Parathyroid adenoma (tissue), 2 donors: ENCODE measurements at regions not wholly inside any gene's neighbourhood (a gene's known extent, or its start where the extent isn't known, plus 50 kb on each side); places are given as distances from the start of the nearest gene placed in this dataset.

Source experiments
- H2AFZ ChIP-seq: fragments of 300-600 bp; sonication (generic); one replicate; pipeline ENCODE4 v1.7.0; 2017; ENCODE audit warnings: antibody characterized with exemption, mild to moderate bottlenecking
- H3K27ac ChIP-seq: fragments of 300-600 bp; sonication (generic); one replicate; pipeline ENCODE4 v1.7.0; 2017
- H3K27me3 ChIP-seq: fragments of 300-600 bp; sonication (generic); one replicate; pipeline ENCODE4 v1.7.0; 2017; ENCODE audit warnings: low read length; ENCODE audit not compliant: control insufficient read depth, insufficient read depth
- H3K36me3 ChIP-seq: fragments of 300-600 bp; sonication (generic); one replicate; pipeline ENCODE4 v1.7.0; 2017; ENCODE audit warnings: low read length; ENCODE audit not compliant: control insufficient read depth, insufficient read depth
- H3K4me1 ChIP-seq: fragments of 300-600 bp; sonication (generic); one replicate; pipeline ENCODE4 v1.7.0; 2017; ENCODE audit warnings: control low read depth
- H3K4me2 ChIP-seq: fragments of 300-600 bp; sonication (generic); one replicate; pipeline ENCODE4 v1.7.0; 2017; ENCODE audit warnings: low read length
- H3K4me3 ChIP-seq: fragments of 300-600 bp; sonication (generic); one replicate; pipeline ENCODE4 v1.7.0; 2017; ENCODE audit warnings: low read depth, low read length
- H3K79me2 ChIP-seq: fragments of 300-600 bp; sonication (generic); one replicate; pipeline ENCODE4 v1.7.0; 2017; ENCODE audit warnings: control low read depth
- H3K9ac ChIP-seq: fragments of 300-600 bp; sonication (generic); one replicate; pipeline ENCODE4 v1.7.0; 2017; ENCODE audit warnings: mild to moderate bottlenecking
- H3K9me3 ChIP-seq: fragments of 300-600 bp; sonication (generic); one replicate; pipeline ENCODE4 v1.7.0; 2017; ENCODE audit warnings: low read length; ENCODE audit not compliant: control insufficient read depth
- TF ChIP-seq, protein P1 (sequence below): fragments of 300-600 bp; sonication (generic); IDR thresholded peaks from one replicate; pipeline ENCODE4 v1.7.0; 2017; ENCODE audit warnings: antibody characterized with exemption, mild to moderate bottlenecking
- donor health status: primary hyperparathyroidism.

DNA sequence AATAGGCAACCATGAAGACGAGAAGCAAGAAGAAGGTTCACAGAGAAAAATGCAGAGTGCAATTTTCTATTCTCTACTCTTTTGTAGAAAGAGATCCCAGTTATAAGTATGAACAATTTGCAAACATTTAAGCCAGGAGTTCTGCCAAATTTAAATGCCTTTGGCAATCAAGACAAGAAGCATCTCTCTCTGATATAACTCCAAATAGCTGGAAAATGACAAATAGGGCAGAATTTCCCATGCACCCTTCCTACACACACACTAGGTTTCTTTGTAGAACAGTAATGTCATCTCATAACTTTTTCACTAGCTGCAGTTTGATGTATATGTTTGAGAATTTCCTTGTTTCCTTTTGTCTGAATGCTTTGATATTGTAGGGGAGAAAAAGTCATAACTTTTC, 333.5 kb upstream of the AZI2 start:
- H3K9ac ChIP-seq: no peak overlapping the region
- TF ChIP-seq, protein P1, sequence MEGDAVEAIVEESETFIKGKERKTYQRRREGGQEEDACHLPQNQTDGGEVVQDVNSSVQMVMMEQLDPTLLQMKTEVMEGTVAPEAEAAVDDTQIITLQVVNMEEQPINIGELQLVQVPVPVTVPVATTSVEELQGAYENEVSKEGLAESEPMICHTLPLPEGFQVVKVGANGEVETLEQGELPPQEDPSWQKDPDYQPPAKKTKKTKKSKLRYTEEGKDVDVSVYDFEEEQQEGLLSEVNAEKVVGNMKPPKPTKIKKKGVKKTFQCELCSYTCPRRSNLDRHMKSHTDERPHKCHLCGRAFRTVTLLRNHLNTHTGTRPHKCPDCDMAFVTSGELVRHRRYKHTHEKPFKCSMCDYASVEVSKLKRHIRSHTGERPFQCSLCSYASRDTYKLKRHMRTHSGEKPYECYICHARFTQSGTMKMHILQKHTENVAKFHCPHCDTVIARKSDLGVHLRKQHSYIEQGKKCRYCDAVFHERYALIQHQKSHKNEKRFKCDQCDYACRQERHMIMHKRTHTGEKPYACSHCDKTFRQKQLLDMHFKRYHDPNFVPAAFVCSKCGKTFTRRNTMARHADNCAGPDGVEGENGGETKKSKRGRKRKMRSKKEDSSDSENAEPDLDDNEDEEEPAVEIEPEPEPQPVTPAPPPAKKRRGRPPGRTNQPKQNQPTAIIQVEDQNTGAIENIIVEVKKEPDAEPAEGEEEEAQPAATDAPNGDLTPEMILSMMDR: no peak
- H3K4me2 ChIP-seq: no peak overlapping the region
- H3K9me3 ChIP-seq: no peaks in the 10 kb centered on the region
- no peaks in the 10 kb centered on the region for H3K36me3 ChIP-seq
- no peaks in the 10 kb centered on the region for H3K79me2 ChIP-seq
- H3K27ac ChIP-seq: no peak overlapping the region
- H3K27me3 ChIP-seq: no peaks in the 10 kb centered on the region
- no peak overlapping the region for H2AFZ ChIP-seq
- no peaks in the 10 kb centered on the region for H3K4me1 ChIP-seq
- no peak overlapping the region for H3K4me3 ChIP-seq

DNA sequence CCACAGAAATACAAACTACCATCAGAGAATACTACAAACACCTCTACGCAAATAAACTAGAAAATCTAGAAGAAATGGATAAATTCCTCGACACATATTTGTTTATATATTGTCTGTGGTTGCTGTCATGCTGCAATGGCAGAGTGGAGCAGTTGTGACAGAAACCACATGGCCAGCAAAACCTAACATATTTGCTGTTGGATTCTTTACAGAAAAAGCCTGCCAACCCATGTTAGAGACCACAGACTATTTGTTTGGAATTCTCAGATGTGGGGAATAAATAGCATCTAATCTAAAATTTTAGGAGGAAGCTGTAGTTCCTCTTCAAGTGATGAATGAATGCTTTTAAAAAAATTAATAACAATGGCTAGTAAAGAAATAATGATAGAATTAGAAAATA, 341.6 kb upstream of the AZI2 start:
- no peaks in the 10 kb centered on the region for H3K79me2 ChIP-seq
- no peak overlapping the region for H3K9ac ChIP-seq
- H3K36me3 ChIP-seq: no peaks in the 10 kb centered on the region
- no peaks in the 10 kb centered on the region for H3K4me1 ChIP-seq
- TF ChIP-seq, protein P1: no peak
- H3K27ac ChIP-seq: no peak overlapping the region
- no peak overlapping the region for H2AFZ ChIP-seq
- H3K9me3 ChIP-seq: no peaks in the 10 kb centered on the region
- no peak overlapping the region for H3K4me3 ChIP-seq
- H3K27me3 ChIP-seq: no peaks in the 10 kb centered on the region
- H3K4me2 ChIP-seq: no peak overlapping the region

DNA sequence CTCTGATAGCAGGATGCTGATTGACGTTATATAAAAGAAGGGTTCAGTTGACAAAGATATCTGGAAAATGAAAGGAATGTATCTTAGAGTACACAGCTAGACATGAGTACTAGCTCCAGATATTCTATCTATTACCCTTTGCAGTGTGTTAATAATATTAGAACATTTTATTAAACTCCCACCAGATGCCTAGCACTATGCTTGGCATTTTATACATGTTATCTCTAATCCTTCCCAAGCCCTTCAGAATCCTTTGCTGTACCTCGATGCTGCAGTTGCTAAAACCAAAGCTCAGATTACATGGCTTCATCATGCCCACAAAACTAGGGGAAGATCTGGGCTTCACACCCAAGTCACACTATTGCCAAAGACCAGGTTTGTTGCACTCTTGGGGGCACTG, 350.1 kb upstream of the AZI2 start:
- no peaks in the 10 kb centered on the region for H3K4me1 ChIP-seq
- H3K27me3 ChIP-seq: no peaks in the 10 kb centered on the region
- H3K36me3 ChIP-seq: no peaks in the 10 kb centered on the region
- no peak overlapping the region for H2AFZ ChIP-seq
- no peak overlapping the region for H3K9ac ChIP-seq
- no peaks in the 10 kb centered on the region for H3K79me2 ChIP-seq
- H3K27ac ChIP-seq: no peak overlapping the region
- TF ChIP-seq, protein P1: no peak
- H3K9me3 ChIP-seq: no peaks in the 10 kb centered on the region
- H3K4me3 ChIP-seq: no peak overlapping the region
- H3K4me2 ChIP-seq: no peak overlapping the region

DNA sequence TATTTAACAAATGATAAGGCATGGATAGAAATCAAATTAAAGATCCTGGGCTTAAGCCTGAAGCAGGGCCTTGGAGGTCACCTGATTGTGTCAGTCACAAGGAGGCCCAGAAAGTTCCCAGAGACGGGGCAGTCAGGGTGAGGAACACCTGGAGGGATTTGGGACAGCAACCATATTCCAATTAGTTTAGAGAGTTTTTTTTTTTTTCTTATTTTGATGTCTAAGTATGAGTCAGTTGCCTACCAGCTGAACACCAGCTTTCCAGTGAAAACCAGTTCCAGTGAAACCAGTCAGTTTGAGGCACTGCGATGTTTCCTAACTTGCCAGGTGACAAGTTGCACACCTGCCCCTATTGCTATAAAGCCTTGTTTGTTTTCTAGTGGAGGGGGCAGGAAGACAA, 350.7 kb upstream of the AZI2 start:
- H3K4me2 ChIP-seq: no peak overlapping the region
- no peaks in the 10 kb centered on the region for H3K27me3 ChIP-seq
- H3K36me3 ChIP-seq: no peaks in the 10 kb centered on the region
- no peaks in the 10 kb centered on the region for H3K4me1 ChIP-seq
- H3K27ac ChIP-seq: no peak overlapping the region
- TF ChIP-seq, protein P1: no peak
- H3K4me3 ChIP-seq: no peak overlapping the region
- no peaks in the 10 kb centered on the region for H3K79me2 ChIP-seq
- H3K9me3 ChIP-seq: no peaks in the 10 kb centered on the region
- no peak overlapping the region for H3K9ac ChIP-seq
- H2AFZ ChIP-seq: no peak overlapping the region

DNA sequence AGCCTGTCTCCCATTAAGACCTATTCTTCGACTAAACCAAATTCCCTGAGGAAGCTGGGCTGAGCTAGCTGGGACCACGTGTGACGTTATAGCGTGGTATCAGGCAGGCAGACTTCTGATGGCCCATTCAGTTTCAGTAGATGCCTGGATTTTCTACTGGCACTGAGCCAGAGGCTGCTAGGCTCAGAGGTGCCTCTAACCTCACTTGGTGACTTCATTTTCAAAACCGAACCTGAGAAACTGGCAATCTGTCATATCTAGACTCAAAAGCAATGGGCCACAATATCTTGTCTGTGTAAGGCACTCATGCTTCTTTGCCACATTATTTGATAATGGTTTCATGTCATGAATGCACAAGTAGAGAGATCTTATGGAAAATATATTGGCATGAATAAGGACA, 352.1 kb upstream of the AZI2 start:
- H3K27me3 ChIP-seq: no peaks in the 10 kb centered on the region
- H3K9ac ChIP-seq: no peak overlapping the region
- H3K4me2 ChIP-seq: no peak overlapping the region
- H2AFZ ChIP-seq: no peak overlapping the region
- TF ChIP-seq, protein P1: no peak
- H3K27ac ChIP-seq: no peak overlapping the region
- no peaks in the 10 kb centered on the region for H3K4me1 ChIP-seq
- no peak overlapping the region for H3K4me3 ChIP-seq
- no peaks in the 10 kb centered on the region for H3K9me3 ChIP-seq
- H3K36me3 ChIP-seq: no peaks in the 10 kb centered on the region
- H3K79me2 ChIP-seq: no peaks in the 10 kb centered on the region
